LoVo (cell line): ENCODE measurements at regions not wholly inside any gene's neighbourhood (a gene's known extent, or its start where the extent isn't known, plus 50 kb on each side); places are given as distances from the start of the nearest gene placed in this dataset.
"Not testable (repeated sequence)": the region's sequence is repeated elsewhere in the genome, so short reads cannot be mapped to it uniquely, and the experiment has no call there.

Source experiments
- DNase-seq: peaks from one replicate; pipeline ENCODE4 v3.0.0-alpha.2; 2016; ENCODE audit warnings: low spot score

DNA sequence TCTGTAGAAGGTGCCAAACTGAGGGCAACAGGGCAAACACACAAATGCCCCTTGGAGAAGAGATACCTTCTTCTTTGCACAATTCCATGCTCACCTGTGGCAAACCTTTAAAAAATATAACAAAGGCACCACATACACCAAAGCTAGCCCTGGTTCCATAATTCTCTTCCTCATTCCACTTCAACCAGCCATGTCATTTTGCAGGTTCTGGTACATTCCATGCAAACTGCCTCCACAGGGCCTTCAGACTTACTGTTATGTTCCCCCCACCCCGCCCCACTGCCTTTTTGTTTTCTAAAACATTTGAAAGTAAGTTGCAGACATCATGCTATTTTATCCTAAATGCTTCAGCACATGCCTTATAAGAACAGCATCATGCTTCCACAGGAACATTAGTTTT lies 269.0 kb downstream of the NSUN3 start:
- DNase-seq, result no peak

DNA sequence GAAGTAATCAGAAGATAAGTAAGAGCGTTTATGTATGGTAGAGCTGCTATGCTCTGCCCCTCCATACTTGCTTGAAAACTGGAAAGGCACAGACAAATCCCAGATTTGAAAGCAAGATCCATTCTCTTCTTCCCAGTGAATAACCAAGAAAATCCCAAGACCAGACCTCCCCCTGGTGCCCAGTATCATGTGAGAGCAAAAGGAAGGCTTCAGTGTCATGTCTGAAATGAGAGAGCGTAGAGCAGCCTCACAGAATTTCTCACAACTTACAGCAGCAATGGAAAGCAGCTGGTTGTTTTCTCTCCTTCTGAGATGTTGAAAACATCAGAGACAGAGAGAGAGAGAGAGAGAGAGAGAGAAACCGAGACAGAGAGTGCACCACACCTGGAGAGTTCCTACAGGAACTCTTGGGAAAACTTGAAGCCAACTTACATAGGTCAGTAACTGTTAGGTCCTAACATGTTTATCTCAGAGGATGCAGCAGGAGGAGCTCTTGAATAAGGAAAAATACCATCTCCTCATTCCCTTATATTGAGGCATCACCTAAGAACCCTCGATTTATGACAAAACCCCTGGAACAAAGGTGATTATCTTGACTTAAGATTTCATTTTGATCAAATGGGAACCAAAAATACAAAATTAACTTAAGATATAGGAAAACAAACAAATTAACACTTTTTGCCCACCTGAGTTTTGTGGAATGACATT lies 273.3 kb downstream of the NSUN3 start:
- peak; percentile 9 for DNase-seq

DNA sequence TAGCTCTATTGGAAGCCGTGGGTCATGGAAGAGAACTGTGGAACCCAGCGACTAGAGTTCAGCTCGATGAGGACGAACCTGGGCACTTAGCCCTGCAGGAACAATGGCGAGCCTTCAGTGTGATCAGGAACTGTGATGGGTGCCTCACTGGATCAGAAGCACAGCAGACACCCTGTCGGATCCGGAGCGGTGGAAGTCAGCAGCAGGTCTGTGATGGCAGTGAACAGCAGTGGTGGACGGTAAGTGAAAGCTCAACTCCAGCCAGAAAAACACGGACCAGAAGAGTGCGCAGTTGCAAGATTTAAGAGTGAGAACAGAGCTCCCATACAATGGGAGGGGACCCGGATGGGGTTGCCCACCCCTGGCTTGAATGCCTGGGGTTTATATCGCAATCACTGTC lies 282.2 kb downstream of the NSUN3 start:
- no peak for DNase-seq

DNA sequence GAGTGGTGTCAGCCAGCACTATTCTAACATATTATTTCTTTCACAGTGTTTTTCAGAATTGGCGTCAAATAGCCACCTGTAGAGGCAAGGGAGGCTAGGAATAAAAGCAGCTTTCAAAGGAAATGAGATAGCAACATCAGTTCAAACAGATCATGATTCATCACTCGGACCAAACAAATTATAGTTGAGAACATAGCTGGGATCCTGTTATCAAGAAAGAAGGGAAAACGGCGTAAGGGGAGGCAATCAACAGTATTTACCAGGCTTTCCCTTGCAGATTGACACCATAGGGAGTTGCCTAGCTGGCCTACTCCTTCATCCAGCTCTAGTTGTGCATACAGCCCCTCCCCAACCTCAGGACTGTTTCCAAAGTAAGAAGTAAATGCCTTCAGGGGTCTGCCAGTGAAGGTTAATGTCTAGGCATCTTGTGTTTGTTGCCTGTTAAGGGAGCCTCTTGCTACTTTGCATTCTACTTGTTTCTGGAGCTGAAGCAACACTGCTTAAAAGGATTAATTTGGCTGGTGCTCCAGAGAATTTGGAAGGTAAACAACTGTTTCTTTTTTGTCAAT lies 286.5 kb downstream of the NSUN3 start:
- no peak for DNase-seq

DNA sequence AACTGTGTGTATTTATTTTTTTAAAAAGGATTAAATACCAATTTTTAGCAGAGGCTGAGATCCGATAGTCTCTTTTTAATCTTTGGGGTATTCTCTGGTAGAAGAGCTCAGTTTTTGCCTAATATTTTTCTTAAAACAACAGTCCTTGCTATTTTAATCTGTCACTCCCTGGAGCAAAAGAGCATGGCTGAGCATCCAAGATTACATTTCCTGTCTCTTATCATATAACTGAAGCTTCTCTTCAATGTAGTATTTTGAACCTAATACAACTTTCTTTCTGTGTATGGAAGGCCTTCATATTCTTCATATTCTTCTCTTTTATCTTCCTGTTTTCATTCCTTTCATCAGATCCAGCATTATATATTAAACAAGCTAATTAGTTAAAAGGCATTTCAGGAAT lies 293.7 kb downstream of the NSUN3 start:
- no peak for DNase-seq

DNA sequence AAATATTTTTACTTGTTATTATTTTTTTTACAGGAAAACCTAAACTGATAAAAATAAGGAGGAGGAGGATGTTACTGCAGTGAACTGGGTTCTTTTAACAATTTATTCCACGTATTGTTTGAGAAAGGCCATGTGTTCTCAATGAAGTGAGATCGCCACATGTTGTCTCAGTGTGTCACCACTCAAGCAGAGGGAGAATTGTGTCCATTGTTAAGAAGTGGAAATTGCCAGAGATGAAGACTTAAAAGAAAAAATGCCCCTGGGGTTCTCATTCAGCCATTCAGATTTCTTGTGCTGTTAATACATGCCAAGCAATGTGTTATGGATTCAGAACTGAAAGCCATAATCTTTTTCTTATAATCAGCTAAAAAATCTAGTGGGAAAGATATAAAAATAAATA lies 297.1 kb downstream of the NSUN3 start:
- no peak for DNase-seq

DNA sequence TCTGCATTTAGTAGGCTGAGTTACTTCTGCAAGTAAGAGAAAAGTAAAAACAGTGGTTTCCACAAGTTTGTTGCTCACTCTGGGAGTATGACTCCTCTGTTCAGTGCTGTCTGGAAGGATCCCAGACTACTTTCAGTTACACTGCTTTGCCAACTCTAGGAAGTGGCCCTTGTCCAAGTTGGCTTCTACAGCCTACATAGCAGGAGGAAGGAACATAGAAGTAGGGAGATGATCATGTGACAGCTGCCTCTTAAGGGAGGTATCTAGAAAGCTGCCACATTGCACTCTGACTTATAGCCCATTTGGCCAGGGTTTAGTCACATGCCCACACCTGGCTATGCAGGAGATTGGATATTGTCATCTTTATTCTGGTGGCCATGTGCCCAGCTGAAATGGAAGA lies 298.1 kb downstream of the NSUN3 start:
- DNase-seq, result no peak

DNA sequence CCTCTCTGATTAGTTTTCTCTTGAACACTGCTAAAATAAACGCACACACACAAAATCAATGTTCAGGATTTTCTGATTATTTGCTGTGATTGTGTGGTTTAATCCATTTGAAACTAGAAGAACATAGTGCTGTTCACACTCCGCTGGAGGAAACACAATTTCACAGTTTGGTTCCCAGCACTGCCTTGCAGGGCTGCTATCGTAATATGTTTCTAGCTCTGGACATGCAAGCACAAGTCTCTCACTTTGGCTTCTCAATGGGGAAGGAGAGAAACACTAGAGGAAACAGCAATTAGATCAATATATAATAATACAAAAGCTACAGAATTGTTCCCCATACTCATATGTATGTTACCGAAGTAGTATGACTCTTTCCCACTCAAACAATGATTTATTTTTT lies 299.5 kb downstream of the NSUN3 start:
- DNase-seq, result no peak

DNA sequence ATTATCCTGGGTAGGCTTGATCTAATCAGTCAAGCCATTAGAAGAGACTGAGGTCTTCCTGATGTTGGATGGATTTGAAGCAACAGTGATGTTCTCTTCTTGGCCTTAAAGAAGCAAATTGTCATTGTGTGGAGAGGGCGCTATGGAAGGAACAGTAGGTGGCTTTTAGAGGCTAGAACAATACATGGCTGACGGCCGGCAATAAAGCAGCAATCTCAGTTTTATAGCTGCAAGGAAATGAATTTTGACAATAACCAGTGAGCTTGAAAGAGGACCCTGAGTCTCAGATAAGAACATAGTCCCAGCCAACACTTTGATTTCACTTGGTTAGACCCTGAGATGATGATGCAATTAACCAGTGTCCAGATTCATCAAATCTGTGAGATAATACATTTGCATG lies 302.1 kb downstream of the NSUN3 start:
- DNase-seq, result no peak

DNA sequence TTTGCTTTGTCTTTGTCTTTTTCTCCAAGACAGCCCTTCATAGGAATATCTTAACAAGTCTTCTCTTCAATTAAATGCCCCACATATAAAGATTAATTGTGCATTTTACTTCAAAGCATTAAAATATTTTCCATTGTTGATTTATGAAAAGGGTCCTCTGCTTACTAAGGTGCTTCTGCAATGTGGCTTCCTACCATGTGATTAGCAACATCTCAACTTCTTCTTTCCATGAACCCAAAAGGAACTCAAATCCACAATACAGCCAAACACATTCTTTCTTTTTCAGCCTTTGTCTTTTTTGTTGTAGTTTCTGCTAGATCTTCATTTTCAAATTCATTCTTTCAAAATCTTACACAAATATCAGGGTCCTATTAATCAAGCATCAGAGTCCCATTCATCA lies 309.2 kb downstream of the NSUN3 start:
- no peak for DNase-seq

DNA sequence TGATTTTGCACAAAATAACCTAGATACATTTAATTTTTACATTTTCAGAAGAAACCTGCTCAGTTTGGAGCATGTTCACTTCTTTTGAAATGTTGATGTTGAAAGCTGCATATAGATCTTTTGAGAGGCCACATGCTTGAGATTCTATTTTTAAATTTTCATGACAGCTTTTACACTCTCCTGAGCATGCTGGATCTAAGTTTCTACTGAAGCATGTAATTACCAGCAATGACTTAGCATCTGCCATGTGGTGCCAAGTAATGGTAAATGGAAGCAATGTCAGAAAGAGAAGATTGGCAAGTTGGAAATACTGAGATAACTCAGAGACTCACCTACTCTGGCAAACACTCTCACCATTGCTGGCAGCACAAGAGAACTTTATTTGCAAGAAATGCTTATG lies 310.6 kb downstream of the NSUN3 start:
- no peak for DNase-seq

DNA sequence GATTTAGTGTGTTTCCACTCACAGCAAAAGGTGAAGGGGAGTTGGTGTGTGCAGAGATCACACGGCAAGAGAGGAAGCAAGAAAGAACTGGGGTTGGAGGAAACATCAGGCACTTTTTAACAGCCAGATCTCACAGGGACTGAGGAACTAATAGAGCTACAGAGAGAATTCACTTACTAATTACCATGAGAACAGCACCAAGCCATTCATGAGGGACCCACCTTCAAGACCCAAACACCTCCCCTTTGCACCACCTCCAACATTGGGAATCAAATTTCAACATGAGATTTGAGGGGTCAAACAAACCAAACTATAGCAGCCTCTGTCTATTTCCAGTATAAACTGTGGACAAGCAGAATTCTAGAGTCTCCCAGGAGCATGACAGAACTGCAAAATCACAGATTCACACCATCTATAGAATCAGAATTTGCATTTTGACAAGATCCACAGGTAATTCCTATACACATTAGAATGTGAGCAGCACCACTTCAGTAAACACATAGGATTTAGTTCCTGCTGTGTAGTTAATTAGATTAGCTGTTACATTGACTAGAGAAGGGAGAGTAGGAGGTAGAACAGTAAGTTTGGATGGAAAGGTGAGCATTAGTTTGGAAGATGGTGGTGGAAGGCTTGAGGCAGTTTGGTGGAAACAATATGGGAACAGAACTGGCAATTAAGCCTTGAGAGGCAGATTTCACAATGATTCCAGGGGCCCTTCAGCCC lies 311.7 kb downstream of the NSUN3 start:
- no peak for DNase-seq

DNA sequence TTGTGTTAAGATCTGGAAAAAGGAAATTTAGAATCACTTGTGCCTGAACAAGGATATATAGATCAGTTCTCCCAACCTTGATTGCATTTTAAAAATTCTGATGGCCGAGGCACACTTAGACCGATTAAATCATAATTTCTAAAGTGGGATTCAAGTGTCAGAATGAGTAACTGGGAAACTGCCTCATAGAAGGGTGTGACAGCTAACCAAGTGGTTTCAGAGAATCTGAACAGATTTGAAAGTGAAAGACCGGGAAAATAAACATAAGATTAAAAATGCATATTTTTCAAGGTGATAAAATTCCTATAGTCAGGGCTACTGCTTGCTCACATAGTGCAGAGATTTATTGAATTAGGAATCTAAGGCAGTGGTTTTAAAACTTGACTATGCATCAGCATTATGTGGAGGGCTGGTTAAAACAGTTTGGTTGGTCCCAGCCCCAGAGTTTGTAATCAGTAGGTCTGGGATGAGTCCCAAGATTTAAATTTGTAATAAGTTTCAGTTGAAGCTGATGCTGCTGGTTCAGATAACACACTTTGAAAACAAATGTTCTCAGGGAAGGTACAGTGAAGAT lies 314.3 kb downstream of the NSUN3 start:
- not testable (repeated sequence) for DNase-seq

DNA sequence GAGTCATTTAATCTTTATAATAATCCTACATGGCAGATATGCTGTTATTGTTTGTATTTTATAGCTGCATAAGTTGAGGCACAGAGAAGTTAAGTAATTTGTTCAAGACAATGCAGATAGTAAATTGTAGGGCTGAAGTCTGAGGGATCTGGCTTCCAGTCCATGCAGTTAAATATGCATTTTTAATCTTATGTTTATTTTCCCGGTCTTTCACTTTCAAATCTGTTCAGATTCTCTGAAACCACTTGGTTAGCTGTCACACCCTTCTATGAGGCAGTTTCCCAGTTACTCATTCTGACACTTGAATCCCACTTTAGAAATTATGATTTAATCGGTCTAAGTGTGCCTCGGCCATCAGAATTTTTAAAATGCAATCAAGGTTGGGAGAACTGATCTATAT lies 315.0 kb downstream of the NSUN3 start:
- DNase-seq, result not testable (repeated sequence)

DNA sequence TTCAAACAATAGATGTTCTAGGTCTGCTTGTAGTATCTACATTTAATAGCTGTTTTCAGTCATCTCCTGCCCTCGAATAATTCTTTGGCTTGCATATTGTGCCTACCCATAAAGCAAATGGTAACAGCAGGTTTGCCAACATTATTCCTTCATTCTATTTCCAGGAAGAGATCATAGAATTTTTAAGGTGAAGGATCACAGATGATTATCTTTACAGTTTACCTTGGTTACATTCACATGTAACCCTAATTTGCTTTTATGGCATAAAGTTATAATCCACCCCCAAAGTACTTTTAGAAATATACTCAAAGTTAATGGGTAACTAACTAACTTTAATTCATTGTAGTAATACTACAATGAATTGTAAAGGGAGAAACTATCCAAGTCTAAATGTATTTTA lies 315.5 kb downstream of the NSUN3 start:
- DNase-seq, result no peak

DNA sequence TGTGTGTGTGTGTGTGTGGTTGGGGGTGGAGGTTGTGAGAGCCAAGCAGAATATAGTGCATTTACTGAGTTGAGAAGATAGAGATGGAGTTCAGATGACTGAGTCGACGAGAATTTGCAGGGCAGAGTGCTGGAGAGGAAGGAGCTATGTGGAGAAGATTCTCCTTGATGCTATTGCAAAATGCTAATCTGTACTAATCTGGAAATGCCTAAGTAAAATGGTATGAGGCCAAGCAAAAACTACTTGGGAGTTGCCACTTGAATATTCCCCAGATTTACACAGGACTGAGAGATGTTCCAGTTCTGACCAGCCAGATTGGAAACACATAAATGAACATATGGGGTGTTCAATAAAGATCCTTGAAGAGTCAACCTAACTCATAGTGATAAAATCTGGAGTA lies 316.4 kb downstream of the NSUN3 start:
- no peak for DNase-seq

DNA sequence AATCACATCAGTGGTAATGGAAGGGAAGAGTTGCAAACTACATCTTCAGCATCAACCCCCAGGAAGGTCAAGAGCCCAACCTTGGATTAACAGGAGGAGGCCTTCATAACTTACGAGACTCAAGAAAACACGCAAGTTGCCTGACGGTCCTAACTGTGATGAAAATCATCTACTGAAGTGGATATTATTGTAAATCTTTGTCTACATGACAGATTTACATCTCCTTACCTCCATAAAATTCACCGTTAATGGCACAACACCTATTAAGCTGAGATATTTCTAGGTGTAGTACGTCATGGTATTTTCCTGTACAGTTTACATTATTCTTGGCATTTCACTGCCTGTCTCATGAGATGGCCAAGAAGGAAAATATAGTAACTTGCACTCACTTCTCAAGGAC lies 332.0 kb downstream of the NSUN3 start:
- no peak for DNase-seq

DNA sequence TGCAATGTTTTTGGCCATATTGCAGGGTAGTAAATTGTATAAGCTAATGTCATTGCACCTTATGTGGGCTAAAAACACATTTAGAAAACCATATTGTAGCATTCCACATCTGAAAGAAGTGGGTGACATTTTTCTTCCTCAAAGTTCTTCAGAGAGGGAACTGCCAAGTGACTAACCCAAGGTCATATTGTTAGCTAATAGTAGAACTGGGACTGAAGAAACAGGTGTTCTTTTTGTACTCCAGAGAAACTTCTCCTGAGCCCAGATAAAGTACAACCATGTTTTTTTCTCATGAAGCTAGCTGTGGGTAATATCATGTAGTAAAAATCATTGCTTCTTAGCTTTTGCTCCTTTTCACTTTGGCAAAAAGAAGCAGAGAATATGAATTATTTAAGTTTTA lies 333.0 kb downstream of the NSUN3 start:
- DNase-seq, result no peak

DNA sequence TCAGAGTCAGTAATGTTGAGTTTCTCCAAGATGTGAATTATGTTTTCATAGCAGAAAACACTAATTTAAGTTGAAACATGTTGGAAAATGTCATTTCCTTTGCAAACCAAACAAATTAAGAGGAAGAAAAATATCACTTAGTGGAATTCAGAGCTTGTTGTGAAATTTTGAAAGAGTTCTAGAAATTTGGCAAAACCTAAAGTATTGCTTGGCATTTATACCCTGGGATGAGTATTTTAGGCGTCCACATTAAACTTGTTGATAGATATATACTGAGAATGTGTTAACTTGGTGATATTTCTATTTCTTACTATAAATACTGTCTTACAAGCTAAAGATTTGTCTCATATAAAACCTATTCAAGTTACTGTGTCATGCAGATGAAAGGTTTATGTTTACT lies 335.2 kb downstream of the NSUN3 start:
- DNase-seq, result no peak

DNA sequence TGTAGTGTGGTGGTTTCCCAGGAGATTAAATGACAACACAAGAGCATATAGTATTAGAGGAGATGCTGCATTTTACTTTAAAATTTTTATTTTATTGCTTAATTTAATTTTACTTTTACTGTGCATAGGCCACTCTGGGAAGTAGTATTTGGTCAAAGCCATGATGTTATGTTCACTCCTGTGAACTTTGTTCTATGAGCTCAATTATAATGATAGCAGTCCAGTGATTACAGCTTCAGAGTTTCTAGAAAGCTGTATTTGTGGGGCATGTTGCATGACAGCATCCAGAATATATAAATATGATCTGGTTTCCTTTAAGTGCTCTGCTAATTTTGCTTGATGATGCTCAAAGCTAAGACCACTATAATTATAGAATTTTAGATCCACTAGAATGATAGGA lies 338.6 kb downstream of the NSUN3 start:
- DNase-seq, result no peak

DNA sequence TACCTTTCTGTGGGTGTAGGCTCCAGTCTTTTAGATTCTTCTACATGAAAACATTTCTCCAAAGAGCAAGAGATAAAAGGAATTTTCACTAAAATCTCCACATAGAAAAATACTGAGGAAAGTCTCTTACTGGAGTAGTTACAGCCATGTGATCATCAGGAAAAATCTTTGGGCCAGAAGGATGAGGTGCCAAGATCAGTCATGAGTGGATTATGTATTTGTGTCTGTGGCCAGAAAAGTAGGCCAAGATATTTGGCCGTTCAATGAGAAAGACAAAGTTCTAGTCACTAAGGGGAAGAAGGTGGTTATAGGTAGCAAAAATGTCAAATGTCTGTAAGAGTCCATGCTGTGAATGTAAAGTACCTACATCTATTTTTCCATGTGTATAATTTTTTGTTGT lies 339.3 kb downstream of the NSUN3 start:
- DNase-seq, result no peak

DNA sequence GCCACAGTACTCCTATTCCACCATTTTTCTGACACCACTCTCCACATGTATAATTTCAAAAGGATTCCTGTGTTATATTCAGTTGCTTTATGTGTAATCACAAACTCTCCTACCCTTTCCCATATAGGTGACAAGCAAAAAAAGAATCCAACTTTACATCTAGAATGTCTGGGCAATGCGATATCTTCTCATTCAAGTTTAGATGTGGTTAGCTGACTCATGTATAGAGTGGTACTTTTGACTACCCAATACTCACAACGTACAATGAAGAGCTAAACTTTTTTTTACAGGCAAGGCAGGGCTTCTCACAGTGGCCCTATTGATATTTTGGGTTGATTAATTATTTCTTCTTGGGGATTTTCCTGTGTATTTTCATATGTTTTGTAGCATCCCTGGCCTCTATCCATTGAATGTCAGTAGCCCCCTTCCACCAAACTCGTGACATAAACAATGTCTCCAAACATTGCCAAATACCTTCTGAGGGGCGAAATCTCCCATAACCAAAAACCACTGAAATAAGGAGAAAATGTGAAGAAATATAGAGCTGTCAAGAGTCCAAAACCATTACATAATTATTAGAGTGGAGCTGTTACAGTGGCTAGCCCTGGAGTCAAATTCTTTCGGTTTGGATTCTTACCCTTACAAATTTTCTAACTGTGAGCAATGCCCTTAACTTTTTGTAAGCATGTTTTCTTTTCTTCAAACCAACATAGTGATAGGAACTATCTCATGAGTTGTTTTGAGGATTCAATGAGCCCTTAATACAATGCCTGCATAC lies 342.6 kb downstream of the NSUN3 start:
- DNase-seq, result no peak

DNA sequence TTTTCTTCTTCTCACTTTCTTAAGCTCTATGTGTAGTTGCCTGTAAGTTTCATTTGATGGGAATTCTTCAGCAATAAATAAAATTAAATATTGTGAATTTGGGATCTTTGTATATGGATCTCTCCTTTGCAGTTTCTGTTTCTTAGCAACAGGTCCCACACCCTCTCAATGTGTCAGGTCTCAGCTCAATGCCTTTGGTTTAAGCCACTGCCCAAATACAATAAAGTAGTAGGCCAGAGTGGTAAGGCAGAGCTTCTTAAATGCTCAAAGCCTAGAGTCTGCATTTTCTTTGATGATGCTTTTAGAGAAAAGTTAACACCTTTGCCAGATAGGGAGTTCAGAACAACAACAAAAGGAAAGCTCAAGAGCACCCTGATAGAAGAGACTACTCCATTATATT lies 343.7 kb downstream of the NSUN3 start:
- no peak for DNase-seq
